Lung (tissue), 11 donors: ENCODE measurements at regions not wholly inside any gene's neighbourhood (a gene's known extent, or its start where the extent isn't known, plus 50 kb on each side); places are given as distances from the start of the nearest gene placed in this dataset.

Source experiments
- ATAC-seq: fragments of 200-7000 bp; cut with Tn5 transposase; one replicate; pipeline ENCODE4 v1.9.1; 2020; ENCODE audit warnings: moderate number of reproducible peaks; ENCODE audit not compliant: insufficient read depth, low FRiP score
- DNase-seq, 3 donors: peaks; one replicate each; pipeline ENCODE4 v3.0.0-alpha.2; 2013 to 2017
- H3K27ac ChIP-seq, 2 donors: one replicate each; pipeline ENCODE4 v1.5.1; 2013; ENCODE audit warnings: mild to moderate bottlenecking in 2 of 2, moderate library complexity in 2 of 2, control low read depth in 1 of 2, inconsistent platforms in 1 of 2, low read depth in 1 of 2, low read length in 1 of 2
- H3K27me3 ChIP-seq, 3 donors: one replicate each; pipeline ENCODE4 v1.5.1; 2013; ENCODE audit warnings: low read length in 2 of 3; ENCODE audit not compliant: control insufficient read depth in 3 of 3, insufficient read depth in 3 of 3
- H3K36me3 ChIP-seq, 4 donors: one replicate each; pipeline ENCODE4 v1.5.1; 2013; ENCODE audit warnings: low read length in 4 of 4, mild to moderate bottlenecking in 1 of 4, moderate library complexity in 1 of 4; ENCODE audit not compliant: control insufficient read depth in 4 of 4, insufficient read depth in 4 of 4
- H3K4me1 ChIP-seq, 5 donors: one replicate each; pipeline ENCODE4 v1.5.1; 2013; ENCODE audit warnings: low read length in 5 of 5, mild to moderate bottlenecking in 2 of 5, moderate library complexity in 1 of 5; ENCODE audit not compliant: control insufficient read depth in 5 of 5, insufficient read depth in 5 of 5
- H3K4me3 ChIP-seq: one replicate; pipeline ENCODE4 v1.5.1; 2013; ENCODE audit warnings: mild to moderate bottlenecking, control low read depth, moderate library complexity
- H3K9ac ChIP-seq, 2 donors: one replicate each; pipeline ENCODE4 v1.5.1; 2013; ENCODE audit warnings: low read length in 2 of 2, control low read depth in 1 of 2; ENCODE audit not compliant: insufficient read depth in 1 of 2
- H3K9me3 ChIP-seq, 4 donors: one replicate each; pipeline ENCODE4 v1.5.1; 2013; ENCODE audit warnings: low read length in 3 of 4, mild to moderate bottlenecking in 1 of 4, moderate library complexity in 1 of 4; ENCODE audit not compliant: control insufficient read depth in 4 of 4, insufficient read depth in 3 of 4
- WGBS, 2 donors: extraction: QIAGEN DNeasy Blood & Tissue Kit; methylation state at CpG; one replicate each; pipeline ENCODE4 v1.1.7; 2013; 5-methylcytosine and 5-hydroxymethylcytosine counted together
- TF ChIP-seq, protein P1 (sequence below): IDR thresholded peaks from 2 replicates; pipeline ENCODE4 v1.5.1; 2012; ENCODE audit warnings: mild to moderate bottlenecking; ENCODE audit errors: control extremely low read depth, extremely low read depth
- donor health status: control.
- donor health status: control.
- donor health status: Bipolar disorder and iron deficiency.
- donor health status: healthy.
- donor health status: DM: yes; HTN: yes; CAD: no.

- H3K9ac ChIP-seq = no peak overlapping the region
- H3K27ac ChIP-seq = no peak overlapping the region
- H3K36me3 ChIP-seq = no peaks in the 10 kb centered on the region
- ATAC-seq (no peak), DNase-seq (no peak)
- H3K4me1 ChIP-seq = no peaks in the 10 kb centered on the region
- TF ChIP-seq, protein P1, sequence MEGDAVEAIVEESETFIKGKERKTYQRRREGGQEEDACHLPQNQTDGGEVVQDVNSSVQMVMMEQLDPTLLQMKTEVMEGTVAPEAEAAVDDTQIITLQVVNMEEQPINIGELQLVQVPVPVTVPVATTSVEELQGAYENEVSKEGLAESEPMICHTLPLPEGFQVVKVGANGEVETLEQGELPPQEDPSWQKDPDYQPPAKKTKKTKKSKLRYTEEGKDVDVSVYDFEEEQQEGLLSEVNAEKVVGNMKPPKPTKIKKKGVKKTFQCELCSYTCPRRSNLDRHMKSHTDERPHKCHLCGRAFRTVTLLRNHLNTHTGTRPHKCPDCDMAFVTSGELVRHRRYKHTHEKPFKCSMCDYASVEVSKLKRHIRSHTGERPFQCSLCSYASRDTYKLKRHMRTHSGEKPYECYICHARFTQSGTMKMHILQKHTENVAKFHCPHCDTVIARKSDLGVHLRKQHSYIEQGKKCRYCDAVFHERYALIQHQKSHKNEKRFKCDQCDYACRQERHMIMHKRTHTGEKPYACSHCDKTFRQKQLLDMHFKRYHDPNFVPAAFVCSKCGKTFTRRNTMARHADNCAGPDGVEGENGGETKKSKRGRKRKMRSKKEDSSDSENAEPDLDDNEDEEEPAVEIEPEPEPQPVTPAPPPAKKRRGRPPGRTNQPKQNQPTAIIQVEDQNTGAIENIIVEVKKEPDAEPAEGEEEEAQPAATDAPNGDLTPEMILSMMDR = no peak
- WGBS, 2 donors = 62 to 85% methylated on average over 2 of the region's 2 CpGs
- no peak overlapping the region for H3K4me3 ChIP-seq
- no peaks in the 10 kb centered on the region for H3K27me3 ChIP-seq
- H3K9me3 ChIP-seq = peaks cover 0 to 2% (median 0%) of the 10 kb centered on the region in 4 donors
Observed at GRCh38 chrX:149223854-149224253, 281.3 kb downstream of the IDS start.

DNA sequence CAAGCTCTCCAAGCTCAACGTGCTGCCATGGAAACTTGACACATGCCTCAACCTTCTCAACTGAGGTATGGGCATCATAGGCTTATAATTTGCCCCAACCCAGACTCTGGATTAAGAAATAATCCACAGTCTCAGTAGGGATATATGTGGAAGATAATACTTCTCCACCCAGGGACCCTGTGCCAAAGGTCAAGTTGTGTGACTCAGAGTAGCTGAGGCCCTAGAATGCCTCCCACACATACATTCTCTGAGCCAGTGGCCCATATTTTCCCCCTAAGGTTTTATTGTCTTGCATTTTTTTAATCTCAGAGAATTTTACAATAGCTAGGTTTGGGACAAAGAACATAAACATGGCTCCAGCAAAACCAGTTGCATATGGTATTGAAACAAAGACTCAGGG lies 283.1 kb downstream of the IDS start:
- no peak for DNase-seq
- Histone ChIP-seq H3K4me1 (no peaks in the 10 kb centered on the region), H3K27me3 (no peaks in the 10 kb centered on the region), H3K9me3 (peaks cover 0 to 3% (median under 1%) of the 10 kb centered on the region in 4 donors), H3K27ac (no peak overlapping the region), H3K9ac (no peak overlapping the region), H3K4me3 (no peak overlapping the region), H3K36me3 (no peaks in the 10 kb centered on the region)
- ATAC-seq = no peak
- TF ChIP-seq, protein P1 = no peak
- WGBS, 2 donors = 58 to 70% methylated on average over 1 of the region's 1 CpG

- TF ChIP-seq, protein P1 = no peak
- Histone ChIP-seq H3K4me3 (no peak overlapping the region), H3K9me3 (peaks cover 0 to 4% (median 2%) of the 10 kb centered on the region in 4 donors), H3K9ac (no peak overlapping the region), H3K36me3 (no peaks in the 10 kb centered on the region), H3K27ac (no peak overlapping the region), H3K27me3 (no peaks in the 10 kb centered on the region), H3K4me1 (no peaks in the 10 kb centered on the region)
- ATAC-seq (no peak), DNase-seq (no peak)
- 30 to 50% methylated on average over 6 of the region's 6 CpGs for WGBS, 2 donors
Observed at GRCh38 chrX:149221230-149221629, 283.9 kb downstream of the IDS start.

GRCh38 chrX:149213264-149213663 lies 291.8 kb downstream of the IDS start:
- no peak for DNase-seq
- no peak for ATAC-seq

More at GRCh38 chrX:149213264-149213663, 291.8 kb downstream of the IDS start:
- Histone ChIP-seq H3K4me3 (no peak overlapping the region), H3K27me3 (peaks cover 0 to 2% (median 0%) of the 10 kb centered on the region in 3 donors), H3K27ac (no peak overlapping the region), H3K4me1 (no peaks in the 10 kb centered on the region), H3K9ac (no peak overlapping the region), H3K36me3 (no peaks in the 10 kb centered on the region), H3K9me3 (peaks cover 0 to 4% (median 2%) of the 10 kb centered on the region in 4 donors)
- TF ChIP-seq, protein P1 = no peak
- WGBS, 2 donors = 72 to 81% methylated on average over 1 of the region's 1 CpG
